HEK293 (cell line): ENCODE measurements at regions not wholly inside any gene's neighbourhood (a gene's known extent, or its start where the extent isn't known, plus 50 kb on each side); places are given as distances from the start of the nearest gene placed in this dataset.
"Not testable (repeated sequence)": the region's sequence is repeated elsewhere in the genome, so short reads cannot be mapped to it uniquely, and the experiment has no call there.

Experiments
- ATF2 ChIP-seq: fragments of 450-650 bp; formaldehyde crosslinking; IDR thresholded peaks from 2 replicates; pipeline ENCODE4 v1.5.1; 2016; ENCODE audit warnings: missing biosample characterization, missing genetic modification characterization, low read depth
- KLF9 ChIP-seq: fragments of 450-650 bp; formaldehyde crosslinking; IDR thresholded peaks from 2 replicates; pipeline ENCODE4 v1.5.1; 2016; ENCODE audit warnings: missing biosample characterization, missing genetic modification characterization, low read depth
- PRDM4 ChIP-seq: fragments of 450-650 bp; formaldehyde crosslinking; IDR thresholded peaks from 2 replicates; pipeline ENCODE4 v1.5.1; 2017; ENCODE audit warnings: missing biosample characterization, missing genetic modification characterization
- SETDB1 ChIP-seq: IDR thresholded peaks from one replicate; pipeline ENCODE4 v1.6.1; 2017; ENCODE audit warnings: mild to moderate bottlenecking, low read length, moderate library complexity, mixed read lengths; ENCODE audit not compliant: insufficient read length
- ZBTB1 ChIP-seq: fragments of 450-650 bp; formaldehyde crosslinking; IDR thresholded peaks from 2 replicates; pipeline ENCODE4 v1.5.1; 2016; ENCODE audit warnings: missing biosample characterization, missing genetic modification characterization
- ZNF174 ChIP-seq: fragments of 450-650 bp; formaldehyde crosslinking; IDR thresholded peaks from 2 replicates; pipeline ENCODE4 v1.5.0; 2017; ENCODE audit warnings: missing biosample characterization, mild to moderate bottlenecking, missing genetic modification characterization
- ZNF324 ChIP-seq: fragments of 450-650 bp; formaldehyde crosslinking; IDR thresholded peaks from 2 replicates; pipeline ENCODE4 v1.5.1; 2016; ENCODE audit warnings: missing biosample characterization, missing genetic modification characterization
- ZNF354C ChIP-seq: fragments of 450-650 bp; formaldehyde crosslinking; IDR thresholded peaks from 2 replicates; pipeline ENCODE4 v1.5.1; 2016; ENCODE audit warnings: missing biosample characterization, missing genetic modification characterization, low read depth, borderline replicate concordance
- ZNF423 ChIP-seq: fragments of 450-650 bp; formaldehyde crosslinking; IDR thresholded peaks from 2 replicates; pipeline ENCODE4 v1.5.1; 2016; ENCODE audit warnings: missing biosample characterization, missing genetic modification characterization
- ZNF580 ChIP-seq: fragments of 450-650 bp; formaldehyde crosslinking; IDR thresholded peaks from 2 replicates; pipeline ENCODE4 v1.5.1; 2016; ENCODE audit warnings: missing biosample characterization, missing genetic modification characterization
- TF ChIP-seq, protein P1 (sequence below): fragments of 450-650 bp; formaldehyde crosslinking; IDR thresholded peaks from 2 replicates; pipeline ENCODE4 v1.5.1; 2016; ENCODE audit warnings: missing biosample characterization, missing genetic modification characterization

DNA sequence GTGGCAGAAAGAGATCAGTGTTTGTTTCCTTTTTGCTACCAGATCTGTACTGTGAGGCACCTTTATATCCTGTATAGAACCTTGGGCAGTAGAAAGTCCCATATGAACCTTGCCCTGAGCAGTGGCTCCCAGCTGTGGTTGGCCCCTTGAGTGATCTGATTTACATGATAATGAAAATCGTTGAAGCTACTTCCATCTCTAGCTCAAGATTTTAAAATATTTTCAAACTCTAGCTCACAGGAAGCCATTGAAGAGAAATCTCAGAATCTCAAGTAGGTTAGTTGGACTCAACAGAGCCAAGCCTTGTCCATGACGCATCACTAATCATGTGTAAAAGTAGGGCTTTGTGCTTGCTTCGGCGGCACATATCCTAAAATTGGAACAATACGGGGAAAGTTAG lies 74.8 kb downstream of the CCDC74A start:
- TF ChIP-seq ZBTB1; ZNF423 (tag by site-specific recombination); PRDM4 (tag by site-specific recombination); ZNF580 (tag by site-specific recombination); SETDB1; ZNF174 (tag by site-specific recombination); ZNF354C (tag by site-specific recombination); ATF2 (tag by site-specific recombination); KLF9 (tag by site-specific recombination); ZNF324 (tag by site-specific recombination): not testable (repeated sequence)
- TF ChIP-seq, protein P1, sequence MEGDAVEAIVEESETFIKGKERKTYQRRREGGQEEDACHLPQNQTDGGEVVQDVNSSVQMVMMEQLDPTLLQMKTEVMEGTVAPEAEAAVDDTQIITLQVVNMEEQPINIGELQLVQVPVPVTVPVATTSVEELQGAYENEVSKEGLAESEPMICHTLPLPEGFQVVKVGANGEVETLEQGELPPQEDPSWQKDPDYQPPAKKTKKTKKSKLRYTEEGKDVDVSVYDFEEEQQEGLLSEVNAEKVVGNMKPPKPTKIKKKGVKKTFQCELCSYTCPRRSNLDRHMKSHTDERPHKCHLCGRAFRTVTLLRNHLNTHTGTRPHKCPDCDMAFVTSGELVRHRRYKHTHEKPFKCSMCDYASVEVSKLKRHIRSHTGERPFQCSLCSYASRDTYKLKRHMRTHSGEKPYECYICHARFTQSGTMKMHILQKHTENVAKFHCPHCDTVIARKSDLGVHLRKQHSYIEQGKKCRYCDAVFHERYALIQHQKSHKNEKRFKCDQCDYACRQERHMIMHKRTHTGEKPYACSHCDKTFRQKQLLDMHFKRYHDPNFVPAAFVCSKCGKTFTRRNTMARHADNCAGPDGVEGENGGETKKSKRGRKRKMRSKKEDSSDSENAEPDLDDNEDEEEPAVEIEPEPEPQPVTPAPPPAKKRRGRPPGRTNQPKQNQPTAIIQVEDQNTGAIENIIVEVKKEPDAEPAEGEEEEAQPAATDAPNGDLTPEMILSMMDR: not testable (repeated sequence)
